ENCODE measurements at regions not wholly inside any gene's neighbourhood (a gene's known extent, or its start where the extent isn't known, plus 50 kb on each side); places are given as distances from the start of the nearest gene placed in this dataset.

- TF ChIP-seq POLR2A (IDR thresholded peaks at IDR 0.05) (no peak), CTCF (IDR thresholded peaks at IDR 0.05) (no peak)
Observed at GRCh38 chr22:46086577-46087335, 63.6 kb upstream of the PPARA start.
